LHCN-M2 (cell line): ENCODE measurements at regions not wholly inside any gene's neighbourhood (a gene's known extent, or its start where the extent isn't known, plus 50 kb on each side); places are given as distances from the start of the nearest gene placed in this dataset.
"Not testable (repeated sequence)": the region's sequence is repeated elsewhere in the genome, so short reads cannot be mapped to it uniquely, and the experiment has no call there.

Experiments
- DNase-seq: peaks from one replicate; pipeline ENCODE4 v3.0.0-alpha.2; 2012; ENCODE audit warnings: low read depth

DNA sequence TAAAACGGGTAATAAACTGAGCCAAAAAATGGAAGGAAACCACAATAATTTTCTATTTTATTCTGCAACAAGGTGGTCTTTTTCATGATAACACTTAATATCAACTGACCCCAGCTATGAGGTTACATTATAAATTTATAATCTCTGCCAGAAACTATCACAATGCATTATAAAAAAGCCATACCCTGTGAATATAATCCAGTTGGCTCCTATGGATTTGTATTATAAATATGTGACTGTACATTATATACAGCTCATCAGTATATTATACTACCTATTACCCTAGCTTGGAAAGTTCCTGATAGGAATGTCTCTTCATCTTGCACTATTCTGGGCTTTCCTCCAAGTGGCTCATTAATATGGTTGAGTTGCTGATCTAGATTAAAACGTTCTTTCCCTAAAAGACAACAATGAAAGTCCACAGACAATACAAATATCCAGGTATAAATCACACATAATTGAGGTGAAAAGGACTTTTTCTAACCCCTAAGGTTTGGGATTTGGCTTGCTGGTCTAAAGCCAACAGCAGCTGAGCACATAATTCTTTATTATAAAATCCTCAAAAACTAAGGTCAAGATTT is 487.7 kb downstream of the TTLL7 start:
- no peak for DNase-seq

DNA sequence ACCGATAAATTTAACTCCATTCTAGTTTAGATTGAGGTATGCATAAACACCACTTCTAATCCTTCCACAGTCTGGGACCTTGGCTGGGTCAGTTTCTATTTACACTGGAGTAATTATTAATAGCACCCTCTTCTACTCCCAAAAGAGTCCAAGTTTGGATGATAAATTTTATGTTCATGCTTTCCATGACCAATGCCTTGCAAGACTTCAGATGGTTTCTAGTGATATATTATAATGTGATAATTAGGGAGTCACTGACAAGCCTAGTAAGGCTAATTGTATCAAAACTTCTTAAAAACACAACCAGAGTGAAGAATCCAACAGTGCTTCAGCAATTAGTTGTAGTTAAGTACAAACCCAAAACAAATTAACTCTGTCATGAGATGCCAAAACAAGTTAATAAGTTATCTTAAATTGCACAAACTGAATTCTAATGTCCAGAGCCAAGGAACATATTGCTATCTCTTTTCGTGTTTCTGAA is 489.6 kb downstream of the TTLL7 start:
- DNase-seq: no peak

GRCh38 chr1:83508485-83509151 is 490.3 kb downstream of the TTLL7 start:
- DNase-seq: no peak

DNA sequence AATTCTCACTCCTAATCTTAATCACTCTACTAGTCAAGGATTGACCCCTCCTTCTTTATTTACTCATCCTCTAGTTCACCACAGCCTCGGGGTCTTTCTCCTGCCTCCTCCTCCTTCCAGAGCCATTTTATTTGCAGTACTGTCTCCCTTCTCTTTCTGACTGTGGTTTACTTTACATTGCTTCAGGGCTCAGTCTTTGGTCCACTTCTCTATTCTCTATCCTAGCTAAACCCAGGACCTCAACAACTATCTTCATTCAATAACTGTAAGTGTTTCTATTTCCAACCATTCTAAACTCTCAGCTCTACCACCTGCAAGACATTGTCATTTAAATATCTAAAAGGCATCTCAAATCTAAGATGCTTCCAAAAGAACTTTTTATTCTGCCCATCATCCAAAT is 493.8 kb downstream of the TTLL7 start:
- no peak for DNase-seq

DNA sequence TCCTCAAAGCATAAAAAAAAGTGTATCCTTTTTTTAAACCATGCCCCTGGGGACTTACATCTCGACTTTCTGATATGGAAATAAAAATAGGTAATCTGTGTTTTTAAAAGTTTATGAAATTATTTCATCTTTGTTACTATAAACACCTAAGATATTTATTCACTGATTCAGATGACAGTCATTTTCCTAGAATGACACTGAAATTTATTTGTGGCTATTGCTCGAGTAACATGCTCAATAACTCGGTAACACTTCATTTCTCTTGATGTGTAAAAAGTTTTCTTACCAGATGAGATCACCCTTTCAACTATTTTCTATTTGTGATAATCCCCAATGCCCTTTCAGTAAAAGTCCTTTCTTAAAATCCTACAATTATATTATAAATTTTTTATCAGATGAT is 495.8 kb downstream of the TTLL7 start:
- no peak for DNase-seq

GRCh38 chr1:83500987-83501591 is 497.8 kb downstream of the TTLL7 start:
- no peak for DNase-seq

- no peak for DNase-seq
Measured at GRCh38 chr1:83500531-83500930, 498.4 kb downstream of the TTLL7 start.

- no peak for DNase-seq
Measured at GRCh38 chr1:83499998-83500397, 498.9 kb downstream of the TTLL7 start.

- DNase-seq: no peak
Measured at GRCh38 chr1:83497563-83497962, 501.4 kb downstream of the TTLL7 start.

GRCh38 chr1:83495560-83495959 is 503.4 kb downstream of the TTLL7 start:
- no peak for DNase-seq

DNA sequence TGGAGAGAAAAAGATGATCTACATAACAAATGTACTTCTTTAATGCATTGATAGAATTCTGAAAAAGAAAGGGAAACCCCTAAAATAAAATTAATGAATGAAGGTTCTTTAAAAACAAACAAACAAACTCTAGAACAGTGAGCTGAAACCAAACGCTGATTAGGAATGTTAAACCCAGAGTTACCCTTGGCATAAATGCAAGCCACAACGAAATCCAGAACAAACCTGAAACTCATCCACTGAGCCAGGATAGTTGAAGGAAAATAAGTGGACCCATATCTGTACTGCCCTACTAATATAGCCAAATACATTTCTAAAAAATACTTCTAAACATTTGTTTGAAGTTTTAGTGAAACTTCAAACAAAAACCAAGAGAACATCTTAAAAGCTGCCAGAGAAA is 505.3 kb downstream of the TTLL7 start:
- no peak for DNase-seq

DNA sequence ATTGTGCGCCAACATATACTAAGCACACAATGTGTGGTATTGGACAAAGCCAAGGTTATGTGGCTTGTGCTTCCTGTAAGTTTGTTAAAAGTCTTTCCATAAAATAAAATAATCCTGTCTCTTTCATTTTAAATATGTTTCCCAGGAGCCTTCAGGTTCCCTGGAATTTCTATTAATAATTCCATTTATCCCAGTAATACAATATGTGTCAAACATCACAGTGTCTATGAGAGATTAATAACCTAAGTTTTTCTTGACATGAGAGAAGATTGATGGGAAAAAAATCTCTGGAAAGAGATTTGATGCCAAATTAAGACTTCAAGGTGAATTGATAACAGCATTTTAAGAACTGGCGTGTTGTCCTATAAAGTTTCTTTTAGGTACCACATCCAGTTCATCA is 507.0 kb downstream of the TTLL7 start:
- no peak for DNase-seq

DNA sequence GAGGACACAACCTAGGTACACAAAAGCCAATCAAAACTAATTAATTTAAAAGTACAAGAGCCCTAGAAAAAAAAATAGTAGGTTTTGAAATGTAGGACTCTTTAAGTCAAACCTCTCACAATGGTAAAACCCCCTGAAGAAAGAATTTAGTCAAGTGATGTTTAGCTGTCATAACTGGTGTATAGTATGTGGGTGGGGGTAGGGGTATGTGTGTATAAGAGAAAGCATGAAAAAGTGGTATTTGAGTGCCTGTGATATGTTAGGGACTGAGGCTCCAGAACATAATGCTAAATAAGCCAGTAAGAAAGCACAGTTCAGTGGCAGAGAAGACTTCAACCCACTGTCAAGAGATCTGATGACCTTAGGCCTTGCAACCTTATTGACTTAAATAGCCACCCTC is 507.9 kb downstream of the TTLL7 start:
- no peak for DNase-seq

- not testable (repeated sequence) for DNase-seq
Measured at GRCh38 chr1:83488105-83488504, 510.8 kb downstream of the TTLL7 start.

GRCh38 chr1:83487460-83487859 is 511.5 kb downstream of the TTLL7 start:
- DNase-seq: not testable (repeated sequence)

DNA sequence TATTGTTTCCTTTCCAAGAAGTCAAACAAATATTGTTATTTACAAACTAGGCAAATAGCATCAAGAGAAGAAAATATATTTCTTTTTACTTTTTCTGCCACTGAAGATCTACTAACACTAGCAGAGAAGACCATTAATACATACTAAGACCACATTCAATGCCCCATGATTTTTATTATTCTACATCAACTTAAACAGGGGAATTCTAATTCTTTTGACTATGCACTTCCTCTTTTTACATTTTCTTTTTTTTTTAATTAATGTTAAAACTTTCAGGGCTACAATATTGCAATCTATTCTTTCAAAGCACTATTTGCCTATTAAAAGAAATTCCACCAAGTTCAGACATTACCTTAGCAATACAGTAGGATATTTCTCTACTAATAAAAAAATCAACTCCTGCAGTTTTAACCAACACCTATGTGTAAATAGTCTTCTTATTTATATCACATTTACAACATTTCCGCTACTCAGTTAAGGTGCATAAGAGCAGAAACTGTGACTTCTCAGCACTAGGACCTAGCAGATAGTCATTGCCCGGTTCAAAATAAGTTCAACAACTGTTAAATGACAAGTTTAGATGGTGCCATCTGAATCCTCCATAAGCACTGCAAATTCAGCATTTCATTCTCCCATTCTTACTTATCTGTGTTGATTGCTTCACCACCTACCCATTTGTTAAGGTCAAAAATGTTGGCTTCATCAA is 513.5 kb downstream of the TTLL7 start:
- not testable (repeated sequence) for DNase-seq

- DNase-seq: not testable (repeated sequence)
Measured at GRCh38 chr1:83481284-83481683, 517.6 kb downstream of the TTLL7 start.

GRCh38 chr1:83479591-83480239 is 519.2 kb downstream of the TTLL7 start:
- DNase-seq: not testable (repeated sequence)

DNA sequence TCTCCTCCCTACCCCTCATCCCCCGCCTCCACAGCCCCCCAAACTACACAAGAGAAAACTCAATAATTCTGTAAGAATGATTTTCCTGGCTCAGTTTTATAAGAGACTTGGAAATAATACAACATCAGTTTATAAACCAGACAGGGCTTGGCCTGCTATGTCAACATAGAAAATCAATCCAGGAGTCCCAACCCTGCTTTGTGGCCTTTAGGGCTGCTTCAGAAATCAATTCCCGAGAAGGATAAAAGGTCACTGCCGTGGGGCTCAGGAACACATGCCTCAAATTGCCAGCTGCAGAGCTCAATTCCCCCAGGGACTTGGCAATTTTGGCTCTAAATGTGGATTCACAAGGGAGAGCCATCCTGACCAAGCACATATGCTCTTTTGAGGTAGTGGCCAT is 520.8 kb downstream of the TTLL7 start:
- DNase-seq: not testable (repeated sequence)

GRCh38 chr1:83476518-83476917 is 522.4 kb downstream of the TTLL7 start:
- not testable (repeated sequence) for DNase-seq

DNA sequence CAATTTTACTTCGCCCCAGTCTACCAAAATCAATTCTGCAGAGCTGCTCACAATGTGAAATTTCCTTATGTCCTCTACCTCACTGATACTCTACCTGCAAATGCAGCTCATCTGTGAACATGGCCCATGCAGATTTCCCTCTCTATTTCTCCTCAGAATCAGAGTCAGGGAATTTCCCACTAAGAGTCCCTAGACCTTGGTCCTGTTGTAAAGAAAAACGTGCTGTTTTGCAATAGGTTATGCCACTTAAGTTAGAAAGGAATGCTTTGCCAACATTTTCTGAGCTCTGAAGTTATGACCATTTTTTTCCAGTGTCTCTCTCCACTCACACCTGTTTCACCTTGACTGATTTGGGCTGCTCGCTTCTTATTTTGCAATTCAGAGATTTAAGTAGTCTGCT is 524.0 kb downstream of the TTLL7 start:
- not testable (repeated sequence) for DNase-seq

DNA sequence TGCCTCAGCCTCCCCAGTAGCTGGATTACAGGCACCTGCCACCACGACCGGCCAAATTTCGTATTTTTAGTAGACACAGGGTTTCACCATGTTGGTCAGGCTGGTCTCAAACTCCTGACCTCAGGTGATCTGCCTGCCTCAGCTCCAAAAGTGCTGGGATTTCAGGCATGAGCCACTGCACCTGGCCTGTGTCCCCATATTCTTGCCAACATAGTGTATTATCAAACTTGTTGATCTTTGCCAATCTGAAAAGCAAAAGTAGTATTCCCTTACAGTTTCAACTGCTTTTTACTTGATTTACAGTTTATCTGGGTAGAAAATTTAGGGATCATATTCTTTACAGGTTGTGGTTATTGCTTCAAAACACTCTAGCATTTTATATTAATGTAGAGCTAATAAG is 524.9 kb downstream of the TTLL7 start:
- not testable (repeated sequence) for DNase-seq
